ENCODE measurements at regions not wholly inside any gene's neighbourhood (a gene's known extent, or its start where the extent isn't known, plus 50 kb on each side); places are given as distances from the start of the nearest gene placed in this dataset.

DNA sequence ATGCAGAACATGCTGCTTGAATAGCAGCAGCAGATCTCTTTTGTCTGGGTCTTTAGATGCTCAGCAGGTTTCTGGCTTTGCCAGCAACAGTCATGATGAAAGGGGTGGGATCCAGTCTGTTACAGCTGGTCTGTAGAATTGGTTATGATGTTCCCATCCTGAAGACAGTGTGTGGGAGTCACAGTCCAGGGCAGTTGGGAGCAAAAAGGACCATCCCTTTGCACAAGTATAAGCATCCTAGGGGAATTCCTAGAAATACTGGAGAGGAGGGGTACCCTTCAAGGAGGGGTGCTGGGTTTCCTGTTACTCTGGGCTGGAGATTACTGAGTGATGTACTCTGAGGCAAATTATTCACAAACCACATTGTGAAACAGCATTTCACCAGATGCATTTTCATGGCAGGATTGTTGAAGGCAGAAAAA, 119.9 kb upstream of the RND3 start:
- TF ChIP-seq, protein P1, sequence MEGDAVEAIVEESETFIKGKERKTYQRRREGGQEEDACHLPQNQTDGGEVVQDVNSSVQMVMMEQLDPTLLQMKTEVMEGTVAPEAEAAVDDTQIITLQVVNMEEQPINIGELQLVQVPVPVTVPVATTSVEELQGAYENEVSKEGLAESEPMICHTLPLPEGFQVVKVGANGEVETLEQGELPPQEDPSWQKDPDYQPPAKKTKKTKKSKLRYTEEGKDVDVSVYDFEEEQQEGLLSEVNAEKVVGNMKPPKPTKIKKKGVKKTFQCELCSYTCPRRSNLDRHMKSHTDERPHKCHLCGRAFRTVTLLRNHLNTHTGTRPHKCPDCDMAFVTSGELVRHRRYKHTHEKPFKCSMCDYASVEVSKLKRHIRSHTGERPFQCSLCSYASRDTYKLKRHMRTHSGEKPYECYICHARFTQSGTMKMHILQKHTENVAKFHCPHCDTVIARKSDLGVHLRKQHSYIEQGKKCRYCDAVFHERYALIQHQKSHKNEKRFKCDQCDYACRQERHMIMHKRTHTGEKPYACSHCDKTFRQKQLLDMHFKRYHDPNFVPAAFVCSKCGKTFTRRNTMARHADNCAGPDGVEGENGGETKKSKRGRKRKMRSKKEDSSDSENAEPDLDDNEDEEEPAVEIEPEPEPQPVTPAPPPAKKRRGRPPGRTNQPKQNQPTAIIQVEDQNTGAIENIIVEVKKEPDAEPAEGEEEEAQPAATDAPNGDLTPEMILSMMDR (IDR thresholded peaks at IDR 0.05) = no peak
- no peak for DNase-seq (ENCODE audit: low spot score)
- no peak for ATAC-seq (ENCODE audit: low FRiP score)

DNA sequence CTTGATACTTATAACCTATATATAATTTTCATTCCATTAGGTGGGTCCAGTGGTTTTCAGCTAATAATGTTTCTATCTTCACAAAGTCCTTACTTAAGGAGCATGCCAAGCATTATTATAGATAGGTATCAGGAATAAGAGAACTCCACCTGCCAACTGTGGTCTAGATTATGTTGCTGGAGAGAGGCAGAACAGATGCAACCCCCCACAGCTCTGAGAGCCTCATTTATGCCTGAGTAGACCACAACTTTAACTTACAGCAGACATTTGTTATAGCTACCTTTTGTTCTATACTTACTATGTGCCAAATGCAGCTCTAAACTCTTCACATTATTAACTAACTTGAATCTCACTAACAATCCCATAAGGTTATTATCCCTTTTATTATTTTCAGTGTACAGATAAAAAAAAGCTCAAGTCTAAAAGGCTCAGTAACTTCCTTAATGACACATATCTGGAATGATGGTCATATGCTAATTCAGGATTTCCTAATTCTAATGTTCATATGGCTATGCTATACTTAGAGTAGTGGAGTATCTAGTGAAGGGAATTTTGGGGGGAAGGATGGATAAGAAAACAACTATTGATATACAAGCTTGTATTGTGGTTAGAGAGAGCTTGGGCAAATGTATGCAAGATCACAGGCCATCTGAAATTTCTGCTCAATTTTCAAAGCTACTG, 119.1 kb upstream of the RND3 start:
- TF ChIP-seq, protein P1 (IDR thresholded peaks at IDR 0.05) = no peak
- DNase-seq (ENCODE audit: low spot score) (no peak), ATAC-seq (ENCODE audit: low FRiP score) (no peak)

DNA sequence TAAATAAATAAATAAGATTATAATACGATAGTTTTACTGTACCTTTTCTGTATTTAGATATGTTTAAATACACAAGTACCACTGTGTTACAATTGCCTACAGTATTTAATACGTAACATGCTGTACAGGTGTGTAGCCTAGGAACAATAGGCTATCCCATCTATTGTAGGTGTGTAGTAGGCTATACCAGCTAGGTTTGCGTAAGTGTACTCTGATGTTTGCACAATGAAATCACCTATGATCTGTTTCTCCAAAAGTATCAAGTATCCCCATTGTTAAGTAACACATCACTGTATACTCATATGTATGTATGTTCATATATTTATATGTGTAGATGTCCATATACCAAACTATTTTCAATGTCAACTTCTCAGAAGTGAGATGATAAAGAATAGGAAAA, 118.2 kb upstream of the RND3 start:
- ATAC-seq (ENCODE audit: low FRiP score) (no peak), DNase-seq (ENCODE audit: low spot score) (no peak)
- TF ChIP-seq, protein P1 (IDR thresholded peaks at IDR 0.05) = no peak

DNA sequence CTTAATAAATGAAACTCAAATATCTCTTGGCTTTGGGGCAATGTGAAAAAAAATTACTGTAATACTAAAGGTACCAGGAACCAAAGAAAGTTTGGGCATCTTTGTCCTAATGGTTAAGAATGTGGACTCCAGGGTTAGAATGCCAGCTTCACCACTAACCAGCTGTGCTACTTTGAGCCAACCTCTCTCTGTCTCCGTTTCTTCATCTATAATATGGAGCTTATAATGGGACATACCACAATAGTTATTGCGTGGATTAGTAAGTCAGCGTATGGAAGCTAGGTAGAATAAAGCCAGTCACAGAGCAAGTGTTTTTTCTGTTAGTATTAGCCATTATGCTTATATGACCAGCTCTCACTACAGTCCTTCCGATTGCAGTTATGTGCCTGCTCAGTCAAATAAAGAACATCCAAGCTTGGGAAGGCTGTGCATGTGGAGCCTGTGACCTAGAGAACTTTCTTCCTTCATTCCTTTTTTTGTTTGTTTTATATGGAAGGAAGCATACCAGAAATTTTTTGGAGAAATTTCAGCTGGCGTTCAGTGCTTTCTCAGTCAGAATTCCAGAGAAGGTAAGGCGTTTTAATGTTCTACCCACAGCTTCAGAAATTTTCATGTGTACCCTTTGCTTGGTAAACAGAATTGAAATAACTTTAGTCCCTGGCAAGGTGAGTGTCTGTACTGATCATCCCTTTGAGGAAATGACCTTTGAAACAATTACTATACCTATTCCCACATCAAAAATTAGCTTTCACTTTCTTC, 114.0 kb upstream of the RND3 start:
- DNase-seq (ENCODE audit: low spot score) (no peak), ATAC-seq (ENCODE audit: low FRiP score) (peak; percentile 41)
- TF ChIP-seq, protein P1 (IDR thresholded peaks at IDR 0.05) = no peak

DNA sequence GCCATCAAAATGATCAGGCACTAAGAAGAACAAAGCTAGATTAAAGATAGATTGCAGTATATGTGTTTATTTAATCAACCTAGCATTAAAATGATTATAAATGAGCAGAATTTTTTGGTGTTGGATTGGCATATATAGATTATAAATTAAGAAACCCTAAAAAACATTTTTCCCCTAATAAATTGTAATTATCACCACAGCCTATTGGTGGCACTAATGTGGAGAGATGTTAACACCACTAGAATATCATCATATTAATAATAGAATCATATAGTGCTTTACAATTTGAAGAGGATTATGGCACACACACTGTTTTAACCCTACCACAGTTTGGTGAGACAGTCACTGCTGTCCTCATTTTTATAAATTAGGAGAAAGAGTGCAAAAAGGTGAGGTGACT, 112.4 kb upstream of the RND3 start:
- no peak for ATAC-seq (ENCODE audit: low FRiP score)
- no peak for DNase-seq (ENCODE audit: low spot score)
- TF ChIP-seq, protein P1 (IDR thresholded peaks at IDR 0.05) = no peak

DNA sequence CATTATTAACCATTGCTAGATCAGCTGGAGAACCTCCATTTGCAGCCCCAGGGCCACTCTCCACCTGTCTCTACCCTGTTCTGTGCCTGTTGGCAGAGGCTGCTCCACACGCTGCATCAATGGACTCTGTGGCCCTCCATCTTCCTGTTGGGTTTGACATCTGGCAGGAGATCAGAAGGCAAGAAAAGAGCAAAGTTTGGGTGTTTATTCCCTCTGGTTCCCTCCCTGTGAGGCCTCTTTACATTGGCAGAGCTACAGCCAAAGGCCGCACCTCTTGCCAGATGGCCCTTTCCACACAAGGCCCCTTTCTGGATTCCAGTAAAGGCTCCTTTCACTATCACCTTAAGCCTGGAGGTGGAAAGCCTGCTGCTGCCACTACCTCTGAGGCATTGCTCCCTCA, 110.9 kb upstream of the RND3 start:
- DNase-seq (ENCODE audit: low spot score) = no peak
- ATAC-seq (ENCODE audit: low FRiP score) = no peak
- TF ChIP-seq, protein P1 (IDR thresholded peaks at IDR 0.05) = no peak

Data from omental fat pad (tissue), 3 donors.